Thyroid gland (tissue), 4 donors: ENCODE measurements at regions not wholly inside any gene's neighbourhood (a gene's known extent, or its start where the extent isn't known, plus 50 kb on each side); places are given as distances from the start of the nearest gene placed in this dataset.

Source experiments
- DNase-seq, 2 donors: peaks; one replicate each; pipeline ENCODE4 v3.0.0-alpha.2; 2019
- H3K27ac ChIP-seq, 3 donors: fragments of 200-600 bp; sonication (generic); 1 replicate in 2 of 3; 2 replicates in 1 of 3; pipeline ENCODE4 v1.5.1; 2016 to 2019; ENCODE audit warnings: mild to moderate bottlenecking in 1 of 3, moderate library complexity in 1 of 3
- H3K27me3 ChIP-seq: fragments of 200-600 bp; sonication (generic); one replicate; pipeline ENCODE4 v1.5.1; 2019
- H3K36me3 ChIP-seq, 2 donors: fragments of 200-600 bp; sonication (generic); one replicate each; pipeline ENCODE4 v1.5.1; 2016 to 2019
- H3K4me1 ChIP-seq, 2 donors: fragments of 200-600 bp; sonication (generic); one replicate each; pipeline ENCODE4 v1.5.1; 2017 to 2019
- H3K4me3 ChIP-seq, 3 donors: fragments of 200-600 bp; sonication (generic); replicated peaks in 1 of 3; 1 replicate in 2 of 3; 2 replicates in 1 of 3; pipeline ENCODE4 v1.5.1; 2016; ENCODE audit warnings: mild to moderate bottlenecking in 1 of 3
- H3K9me3 ChIP-seq: fragments of 200-600 bp; sonication (generic); one replicate; pipeline ENCODE4 v1.5.1; 2017
- POLR2A ChIP-seq, 2 donors: fragments of 450-650 bp; IDR thresholded peaks; one replicate each; pipeline ENCODE4 v1.6.1; 2017; ENCODE audit warnings: antibody characterized with exemption in 2 of 2, mild to moderate bottlenecking in 2 of 2, moderate library complexity in 1 of 2
- WGBS, 2 donors: methylation state at CpG; one replicate each; pipeline ENCODE4 v1.1.5; 2017; 5-methylcytosine and 5-hydroxymethylcytosine counted together
- intact Hi-C: fragments of 100-400 bp; cut with DNase I; formaldehyde crosslinking; loops from one replicate; pipeline ENCODE4 v1.15.1; 2023
- TF ChIP-seq, protein P1 (sequence below), 6 experiments: fragments of 200-600 bp in 3 of 6; fragments of 450-650 bp in 3 of 6; sonication (generic) in 3 of 6; IDR thresholded peaks; one replicate each; pipeline ENCODE4 v1.5.1; 2016 to 2019; ENCODE audit warnings: antibody characterized with exemption in 6 of 6, mild to moderate bottlenecking in 2 of 6, inconsistent platforms in 1 of 6, moderate library complexity in 1 of 6

DNA sequence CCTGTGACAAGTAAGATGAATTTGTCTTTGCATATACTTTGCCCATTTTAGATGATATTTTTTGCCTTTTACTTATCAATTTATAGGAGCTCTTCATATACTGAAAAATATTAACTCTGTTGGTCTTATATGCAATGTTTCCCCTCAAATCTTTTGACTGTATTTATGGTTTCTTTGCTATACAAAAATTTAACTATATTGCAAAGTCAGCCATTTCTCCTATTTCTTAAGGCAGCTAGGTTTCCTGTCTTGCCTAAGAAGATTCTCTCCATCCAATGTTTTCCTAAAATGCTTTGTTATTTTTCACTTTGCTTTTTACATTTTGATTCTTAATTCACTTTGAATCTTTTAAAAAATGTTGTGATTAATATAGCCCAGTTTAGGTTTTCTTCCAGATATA lies 273.1 kb downstream of the NSG2 start:
- H3K27ac ChIP-seq = no peak overlapping the region
- no peak overlapping the region for H3K4me3 ChIP-seq
- H3K9me3 ChIP-seq = no peaks in the 10 kb centered on the region
- DNase-seq = no peak
- H3K27me3 ChIP-seq = no peaks in the 10 kb centered on the region
- no peak for TF ChIP-seq POLR2A (IDR thresholded peaks at IDR 0.05)
- TF ChIP-seq, protein P1, sequence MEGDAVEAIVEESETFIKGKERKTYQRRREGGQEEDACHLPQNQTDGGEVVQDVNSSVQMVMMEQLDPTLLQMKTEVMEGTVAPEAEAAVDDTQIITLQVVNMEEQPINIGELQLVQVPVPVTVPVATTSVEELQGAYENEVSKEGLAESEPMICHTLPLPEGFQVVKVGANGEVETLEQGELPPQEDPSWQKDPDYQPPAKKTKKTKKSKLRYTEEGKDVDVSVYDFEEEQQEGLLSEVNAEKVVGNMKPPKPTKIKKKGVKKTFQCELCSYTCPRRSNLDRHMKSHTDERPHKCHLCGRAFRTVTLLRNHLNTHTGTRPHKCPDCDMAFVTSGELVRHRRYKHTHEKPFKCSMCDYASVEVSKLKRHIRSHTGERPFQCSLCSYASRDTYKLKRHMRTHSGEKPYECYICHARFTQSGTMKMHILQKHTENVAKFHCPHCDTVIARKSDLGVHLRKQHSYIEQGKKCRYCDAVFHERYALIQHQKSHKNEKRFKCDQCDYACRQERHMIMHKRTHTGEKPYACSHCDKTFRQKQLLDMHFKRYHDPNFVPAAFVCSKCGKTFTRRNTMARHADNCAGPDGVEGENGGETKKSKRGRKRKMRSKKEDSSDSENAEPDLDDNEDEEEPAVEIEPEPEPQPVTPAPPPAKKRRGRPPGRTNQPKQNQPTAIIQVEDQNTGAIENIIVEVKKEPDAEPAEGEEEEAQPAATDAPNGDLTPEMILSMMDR (IDR thresholded peaks at IDR 0.05) = no peak
- H3K4me1 ChIP-seq = no peaks in the 10 kb centered on the region
- intact Hi-C loops = no loop called here
- no peaks in the 10 kb centered on the region for H3K36me3 ChIP-seq

DNA sequence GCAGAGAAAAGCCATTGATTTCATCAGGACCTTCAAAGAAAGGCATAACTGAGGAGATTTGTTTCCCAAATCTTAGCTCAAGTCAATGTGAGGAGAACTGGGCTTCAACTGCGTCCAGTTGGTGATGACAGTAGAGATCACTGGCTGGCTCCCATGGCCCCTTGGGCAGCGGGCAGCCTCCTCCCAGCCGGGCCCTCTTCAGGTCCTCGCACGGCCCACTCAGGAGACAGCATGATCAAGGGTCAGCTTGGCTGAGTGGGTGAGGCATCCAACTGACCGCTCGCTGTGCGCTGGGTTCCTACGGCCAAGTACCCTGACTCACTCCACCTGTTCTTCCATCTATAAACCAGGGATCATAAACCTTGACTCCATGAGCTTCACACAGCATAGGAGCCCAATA lies 274.0 kb downstream of the NSG2 start:
- no peaks in the 10 kb centered on the region for H3K36me3 ChIP-seq
- DNase-seq = no peak
- H3K9me3 ChIP-seq = no peaks in the 10 kb centered on the region
- no peaks in the 10 kb centered on the region for H3K4me1 ChIP-seq
- H3K4me3 ChIP-seq = no peak overlapping the region
- TF ChIP-seq POLR2A (IDR thresholded peaks at IDR 0.05) = no peak
- TF ChIP-seq, protein P1 (IDR thresholded peaks at IDR 0.05) = no peak
- no peak overlapping the region for H3K27ac ChIP-seq
- intact Hi-C loops = no loop called here
- 68 to 78% methylated on average over 9 of the region's 9 CpGs for WGBS, 2 donors
- no peaks in the 10 kb centered on the region for H3K27me3 ChIP-seq

DNA sequence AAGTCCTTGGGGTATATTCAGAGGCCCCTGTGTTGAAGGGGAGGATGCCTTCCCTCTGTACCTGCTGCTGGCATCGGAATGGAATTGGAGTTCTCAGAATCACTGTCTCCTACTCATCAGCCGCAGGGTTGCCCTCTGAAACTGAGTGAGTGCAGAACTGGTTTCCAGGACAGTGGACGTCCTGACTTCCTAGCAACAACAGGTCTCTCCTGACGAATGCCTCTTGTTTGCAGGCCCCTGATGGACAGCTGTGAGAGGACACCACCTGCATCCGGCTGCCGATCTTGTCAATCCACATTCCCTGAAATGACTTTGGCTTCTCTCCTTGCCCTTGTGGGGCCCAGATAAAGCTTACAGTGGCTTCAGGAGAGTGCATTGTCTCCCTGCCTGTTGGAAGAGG lies 274.5 kb downstream of the NSG2 start:
- no peak overlapping the region for H3K4me3 ChIP-seq
- H3K4me1 ChIP-seq = no peaks in the 10 kb centered on the region
- 34 to 36% methylated on average over 6 of the region's 6 CpGs for WGBS, 2 donors
- no peaks in the 10 kb centered on the region for H3K9me3 ChIP-seq
- TF ChIP-seq POLR2A (IDR thresholded peaks at IDR 0.05) = no peak
- TF ChIP-seq, protein P1 (IDR thresholded peaks at IDR 0.05) = no peak
- no peak overlapping the region for H3K27ac ChIP-seq
- DNase-seq = no peak
- H3K27me3 ChIP-seq = no peaks in the 10 kb centered on the region
- H3K36me3 ChIP-seq = no peaks in the 10 kb centered on the region
- intact Hi-C loops = no loop called here

DNA sequence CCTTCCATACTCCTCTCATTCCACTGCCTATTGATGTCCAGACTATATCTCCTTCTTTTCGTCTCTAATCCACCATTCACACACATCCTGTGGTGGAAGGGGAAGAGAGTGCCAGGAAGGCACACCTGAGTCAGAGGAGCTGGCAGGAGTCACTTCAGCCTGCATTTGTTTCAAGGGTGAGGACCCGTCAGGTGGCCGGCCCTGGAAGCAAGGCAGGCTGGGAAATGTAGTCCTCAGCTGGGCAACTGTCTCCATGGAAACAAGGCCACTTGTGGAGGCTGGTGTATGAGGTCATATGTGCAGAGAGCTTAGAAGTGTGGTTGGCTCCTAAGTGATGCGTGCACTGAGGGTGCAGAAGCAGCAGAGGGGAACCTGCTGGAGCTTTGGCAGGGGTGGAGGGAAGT lies 278.4 kb downstream of the NSG2 start:
- Histone ChIP-seq H3K27me3 (no peaks in the 10 kb centered on the region), H3K27ac (no peak overlapping the region), H3K4me3 (no peak overlapping the region), H3K36me3 (no peaks in the 10 kb centered on the region), H3K9me3 (no peaks in the 10 kb centered on the region), H3K4me1 (no peaks in the 10 kb centered on the region)
- 1 to 10% methylated on average over 4 of the region's 4 CpGs for WGBS, 2 donors
- peak; percentile 82 to 89 for DNase-seq
- TF ChIP-seq, protein P1 (IDR thresholded peaks at IDR 0.05) = no peak
- no peak for TF ChIP-seq POLR2A (IDR thresholded peaks at IDR 0.05)
- intact Hi-C loops = no loop called here

DNA sequence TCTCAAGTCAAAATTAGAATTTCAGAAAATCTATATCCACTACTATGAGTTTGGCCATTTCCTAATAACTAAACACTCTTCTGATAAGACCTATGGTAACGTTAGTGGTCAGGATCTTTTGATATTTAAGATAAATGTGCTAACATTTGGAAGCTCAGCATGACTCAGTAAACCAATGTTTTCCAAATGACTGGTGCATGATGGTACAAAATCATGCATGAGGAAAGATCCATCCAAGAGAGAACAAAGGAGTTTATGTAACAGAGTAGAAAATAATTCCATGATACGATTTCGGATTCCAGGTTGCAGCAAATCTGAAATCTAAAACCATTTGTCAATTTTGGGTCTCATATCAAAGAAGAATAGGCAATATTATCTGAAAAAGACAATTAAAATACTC lies 279.2 kb downstream of the NSG2 start:
- TF ChIP-seq, protein P1 (IDR thresholded peaks at IDR 0.05) = no peak
- TF ChIP-seq POLR2A (IDR thresholded peaks at IDR 0.05) = no peak
- no peak for DNase-seq
- Histone ChIP-seq H3K27me3 (no peaks in the 10 kb centered on the region), H3K27ac (no peak overlapping the region), H3K4me1 (no peaks in the 10 kb centered on the region), H3K4me3 (no peak overlapping the region), H3K36me3 (no peaks in the 10 kb centered on the region), H3K9me3 (no peaks in the 10 kb centered on the region)
- intact Hi-C loops = no loop called here
- 76 to 81% methylated on average over 3 of the region's 3 CpGs for WGBS, 2 donors
